Keratinocyte (primary cell): ENCODE measurements at regions not wholly inside any gene's neighbourhood (a gene's known extent, or its start where the extent isn't known, plus 50 kb on each side); places are given as distances from the start of the nearest gene placed in this dataset.

Source experiments
- DNase-seq: peaks from one replicate; pipeline ENCODE4 v3.0.0-alpha.2; 2011; ENCODE audit warnings: low read depth, missing footprints, low spot score
- FAIRE-seq: peaks from 2 replicates; lab custom pipeline; 2011; peaks lifted over from hg19 to GRCh38; lab: Jason Lieb, UNC
- H2AFZ ChIP-seq: 2 replicates; pipeline ENCODE4 v1.6.0; 2012; ENCODE audit warnings: low read length, control low read depth, inconsistent platforms; ENCODE audit not compliant: control insufficient read depth
- H3K27ac ChIP-seq: 2 replicates; pipeline ENCODE4 v1.5.1; 2011; ENCODE audit warnings: low read length; ENCODE audit not compliant: control insufficient read depth, insufficient read depth
- H3K27me3 ChIP-seq: 3 replicates; pipeline ENCODE4 v1.6.0; 2011; ENCODE audit warnings: low read length; ENCODE audit not compliant: control insufficient read depth, insufficient read depth; ENCODE audit errors: extremely low read depth
- H3K36me3 ChIP-seq, 2 experiments: 2 replicates in 1 of 2; 3 replicates in 1 of 2; pipeline ENCODE4 v1.5.1; 2011; ENCODE audit warnings: low read length in 2 of 2, mild to moderate bottlenecking in 1 of 2; ENCODE audit not compliant: control insufficient read depth in 2 of 2, insufficient read depth in 2 of 2; ENCODE audit errors: extremely low read depth in 1 of 2
- H3K4me1 ChIP-seq: 3 replicates; pipeline ENCODE4 v1.5.1; 2011; ENCODE audit warnings: low read length; ENCODE audit not compliant: control insufficient read depth, insufficient read depth; ENCODE audit errors: extremely low read depth
- H3K4me2 ChIP-seq: 3 replicates; pipeline ENCODE4 v1.6.0; 2011; ENCODE audit warnings: low read depth, low read length; ENCODE audit not compliant: control insufficient read depth, insufficient read depth; ENCODE audit errors: extremely low read depth
- H3K4me3 ChIP-seq, 3 experiments: fragments of 200-600 bp in 1 of 3; sonication (generic) in 1 of 3; 2 replicates in 2 of 3; 3 replicates in 1 of 3; pipeline ENCODE4 v1.5.1; 2011 to 2016; ENCODE audit warnings: low read length in 3 of 3, mild to moderate bottlenecking in 3 of 3, control low read depth in 2 of 3, inconsistent platforms in 1 of 3, low read depth in 1 of 3, mixed read lengths in 1 of 3, mixed run types in 1 of 3, moderate library complexity in 1 of 3; ENCODE audit not compliant: control insufficient read depth in 2 of 3, insufficient read depth in 2 of 3; ENCODE audit errors: extremely low read depth in 1 of 3
- H3K79me2 ChIP-seq: 2 replicates; pipeline ENCODE4 v1.6.0; 2012; ENCODE audit warnings: low read length; ENCODE audit not compliant: control insufficient read depth, insufficient read depth
- H3K9ac ChIP-seq: 3 replicates; pipeline ENCODE4 v1.6.0; 2011; ENCODE audit warnings: low read length; ENCODE audit not compliant: control insufficient read depth, insufficient read depth; ENCODE audit errors: extremely low read depth
- H3K9me1 ChIP-seq: 3 replicates; pipeline ENCODE4 v1.6.0; 2011; ENCODE audit warnings: low read length; ENCODE audit not compliant: control insufficient read depth, insufficient read depth; ENCODE audit errors: extremely low read depth
- H3K9me3 ChIP-seq: 2 replicates; pipeline ENCODE4 v1.5.1; 2012; ENCODE audit warnings: low read depth, low read length; ENCODE audit not compliant: control insufficient read depth
- H4K20me1 ChIP-seq: 3 replicates; pipeline ENCODE4 v1.6.0; 2011; ENCODE audit warnings: low read length; ENCODE audit not compliant: control insufficient read depth, insufficient read depth; ENCODE audit errors: extremely low read depth
- EZH2 ChIP-seq: IDR thresholded peaks from one replicate; pipeline ENCODE4 v1.6.1; 2012; ENCODE audit warnings: inconsistent platforms, mild to moderate bottlenecking, low read length, moderate library complexity
- dilution Hi-C: fragments of 300-500 bp; cut with MboI; formaldehyde crosslinking; loops from one replicate; pipeline ENCODE4 v1.7.0; 2020; ENCODE audit warnings: low sequenced_read_pairs; ENCODE audit not compliant: extremely low pct_ligation_motif_present
- TF ChIP-seq, protein P1 (sequence below), 3 experiments: IDR thresholded peaks in 1 of 3; conservative IDR thresholded peaks in 1 of 3; optimal IDR thresholded peaks in 1 of 3; 2 replicates in 2 of 3; 3 replicates in 1 of 3; pipeline versions ENCODE3 to v1.5.1; 2011; ENCODE audit warnings: low read length in 3 of 3, mild to moderate bottlenecking in 3 of 3, moderate library complexity in 2 of 3, control low read depth in 1 of 3, inconsistent platforms in 1 of 3; ENCODE audit not compliant: insufficient read depth in 2 of 3; ENCODE audit errors: extremely low read depth in 1 of 3

DNA sequence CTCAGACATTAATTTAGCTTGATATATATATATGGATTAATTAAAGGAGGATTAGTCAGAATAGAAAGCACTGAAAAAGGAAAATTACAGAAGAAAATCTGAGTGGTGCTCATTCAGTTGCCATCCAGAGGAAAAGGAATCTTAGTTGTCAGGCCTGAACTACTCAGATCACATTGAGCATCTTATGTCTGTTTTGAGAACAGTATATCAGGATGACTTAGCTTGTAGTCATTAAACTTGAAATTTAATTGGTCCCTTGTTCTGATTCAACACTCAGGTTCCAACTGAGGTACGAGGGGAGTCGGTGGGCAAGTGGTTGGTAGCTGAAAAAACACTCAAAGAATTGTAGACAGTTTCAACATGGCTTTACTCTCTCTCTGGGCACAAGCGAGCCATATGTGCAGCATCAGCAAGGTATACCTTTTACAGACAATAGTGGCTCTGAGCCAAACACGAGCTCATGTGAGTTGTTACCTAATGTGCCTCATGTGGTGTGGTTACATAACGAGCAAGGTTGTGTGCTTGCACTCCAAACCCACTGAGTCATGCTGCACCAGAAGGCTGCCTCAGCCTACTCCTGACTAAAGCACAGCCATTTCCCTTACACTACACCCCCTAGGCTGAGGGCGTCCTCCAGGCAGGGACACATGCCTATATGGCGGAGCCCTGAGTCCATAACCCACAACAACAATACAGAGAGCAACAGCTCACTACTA lies 73.0 kb upstream of the HMGN3 start:
- FAIRE-seq (peak; percentile 99), DNase-seq (peak; percentile 83)
- dilution Hi-C loops: no loop called here
- H3K4me1 ChIP-seq: peaks cover 13% of the 10 kb centered on the region
- H3K9me1 ChIP-seq: no peaks in the 10 kb centered on the region
- H2AFZ ChIP-seq: peak overlapping the region; percentile 69
- no peaks in the 10 kb centered on the region for H3K27me3 ChIP-seq
- H3K27ac ChIP-seq: peak overlapping the region; percentile 83
- no peaks in the 10 kb centered on the region for H3K36me3 ChIP-seq
- peak overlapping the region; percentile 52 for H3K9ac ChIP-seq
- H3K4me3 ChIP-seq: no peak overlapping the region
- no peaks in the 10 kb centered on the region for H3K79me2 ChIP-seq
- TF ChIP-seq, protein P1, sequence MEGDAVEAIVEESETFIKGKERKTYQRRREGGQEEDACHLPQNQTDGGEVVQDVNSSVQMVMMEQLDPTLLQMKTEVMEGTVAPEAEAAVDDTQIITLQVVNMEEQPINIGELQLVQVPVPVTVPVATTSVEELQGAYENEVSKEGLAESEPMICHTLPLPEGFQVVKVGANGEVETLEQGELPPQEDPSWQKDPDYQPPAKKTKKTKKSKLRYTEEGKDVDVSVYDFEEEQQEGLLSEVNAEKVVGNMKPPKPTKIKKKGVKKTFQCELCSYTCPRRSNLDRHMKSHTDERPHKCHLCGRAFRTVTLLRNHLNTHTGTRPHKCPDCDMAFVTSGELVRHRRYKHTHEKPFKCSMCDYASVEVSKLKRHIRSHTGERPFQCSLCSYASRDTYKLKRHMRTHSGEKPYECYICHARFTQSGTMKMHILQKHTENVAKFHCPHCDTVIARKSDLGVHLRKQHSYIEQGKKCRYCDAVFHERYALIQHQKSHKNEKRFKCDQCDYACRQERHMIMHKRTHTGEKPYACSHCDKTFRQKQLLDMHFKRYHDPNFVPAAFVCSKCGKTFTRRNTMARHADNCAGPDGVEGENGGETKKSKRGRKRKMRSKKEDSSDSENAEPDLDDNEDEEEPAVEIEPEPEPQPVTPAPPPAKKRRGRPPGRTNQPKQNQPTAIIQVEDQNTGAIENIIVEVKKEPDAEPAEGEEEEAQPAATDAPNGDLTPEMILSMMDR (optimal IDR thresholded peaks at IDR 0.05 in 1 of 3, IDR thresholded peaks at IDR 0.05 in 1 of 3, conservative IDR thresholded peaks at IDR 0.05 in 1 of 3; ENCODE audit: extremely low read depth in 1 of 3, insufficient read depth in 2 of 3, low read length in 3 of 3): no peak
- no peak for TF ChIP-seq EZH2
- no peaks in the 10 kb centered on the region for H3K9me3 ChIP-seq
- no peaks in the 10 kb centered on the region for H4K20me1 ChIP-seq
- H3K4me2 ChIP-seq: no peak overlapping the region

DNA sequence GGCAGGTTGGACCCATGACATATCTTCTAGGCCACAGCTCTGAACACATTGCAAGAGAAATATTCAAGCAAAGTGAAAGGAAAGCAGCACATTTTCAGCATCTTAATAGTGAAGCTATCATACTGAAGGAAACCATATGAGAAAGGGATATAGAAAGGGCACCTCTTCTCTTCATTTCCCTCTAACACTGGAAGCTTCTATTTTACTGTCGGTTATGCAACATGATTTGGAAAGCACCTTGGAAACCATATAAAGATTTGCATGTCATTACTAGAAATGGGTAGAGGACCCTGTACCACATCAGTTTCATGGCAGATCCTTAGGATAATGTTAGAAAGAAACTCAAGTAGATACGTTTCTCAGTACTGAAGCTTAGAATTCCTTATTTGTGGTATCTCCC lies 70.5 kb upstream of the HMGN3 start:
- H3K27me3 ChIP-seq: no peaks in the 10 kb centered on the region
- no peak for TF ChIP-seq EZH2
- TF ChIP-seq, protein P1 (optimal IDR thresholded peaks at IDR 0.05 in 1 of 3, IDR thresholded peaks at IDR 0.05 in 1 of 3, conservative IDR thresholded peaks at IDR 0.05 in 1 of 3; ENCODE audit: extremely low read depth in 1 of 3, insufficient read depth in 2 of 3, low read length in 3 of 3): no peak
- no peak overlapping the region for H3K4me3 ChIP-seq
- H3K79me2 ChIP-seq: no peaks in the 10 kb centered on the region
- H3K9me3 ChIP-seq: no peaks in the 10 kb centered on the region
- dilution Hi-C loops: no loop called here
- no peaks in the 10 kb centered on the region for H3K9me1 ChIP-seq
- no peak overlapping the region for H3K27ac ChIP-seq
- H3K4me2 ChIP-seq: no peak overlapping the region
- DNase-seq (no peak), FAIRE-seq (no peak)
- no peak overlapping the region for H2AFZ ChIP-seq
- no peaks in the 10 kb centered on the region for H4K20me1 ChIP-seq
- H3K4me1 ChIP-seq: peaks cover 32% of the 10 kb centered on the region
- no peaks in the 10 kb centered on the region for H3K36me3 ChIP-seq
- H3K9ac ChIP-seq: no peak overlapping the region
